Breast epithelium (tissue), 3 donors: ENCODE measurements at regions not wholly inside any gene's neighbourhood (a gene's known extent, or its start where the extent isn't known, plus 50 kb on each side); places are given as distances from the start of the nearest gene placed in this dataset.

Experiments
- CTCF ChIP-seq, 3 donors: fragments of 450-650 bp; IDR thresholded peaks; one replicate each; pipeline ENCODE4 v1.5.1; 2016 to 2017; ENCODE audit warnings: antibody characterized with exemption in 3 of 3, mild to moderate bottlenecking in 3 of 3, moderate library complexity in 3 of 3
- POLR2AphosphoS5 ChIP-seq, 3 donors: sonication (generic); formaldehyde crosslinking; IDR thresholded peaks; one replicate each; pipeline ENCODE4 v1.6.1; 2017; ENCODE audit warnings: antibody characterized with exemption in 3 of 3

- TF ChIP-seq CTCF (IDR thresholded peaks at IDR 0.05) (no peak), POLR2AphosphoS5 (IDR thresholded peaks at IDR 0.05) (no peak)
These were observed 483.2 kb upstream of the TGFBR2 start for GRCh38 chr3:30123224-30123623.
